ENCODE measurements at regions not wholly inside any gene's neighbourhood (a gene's known extent, or its start where the extent isn't known, plus 50 kb on each side); places are given as distances from the start of the nearest gene placed in this dataset.
A peak's percentile ranks its signal among the peaks of the same experiment; 100 is the strongest.
"Not testable (repeated sequence)": the region's sequence is repeated elsewhere in the genome, so short reads cannot be mapped to it uniquely, and the experiment has no call there.

DNA sequence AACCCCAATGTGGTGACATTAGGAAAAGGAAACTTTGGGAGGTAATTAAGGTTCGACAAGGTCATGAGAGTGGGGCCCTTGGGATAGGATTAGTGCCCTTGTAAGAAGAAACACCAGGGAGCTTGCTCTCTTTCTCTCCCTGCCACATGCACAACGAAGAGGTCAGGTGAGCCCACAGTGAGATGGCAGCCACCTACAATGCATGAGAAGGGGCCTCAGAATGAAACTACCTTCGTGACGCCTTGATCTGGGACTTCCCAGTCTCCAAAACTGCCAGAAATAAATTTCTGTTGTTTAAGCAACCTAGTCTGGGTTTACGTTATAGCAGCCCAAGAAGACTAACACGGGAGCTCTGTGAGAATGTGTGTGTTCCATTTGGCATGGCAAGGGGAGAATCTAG, 682.8 kb downstream of the PRIM2 start:
- not testable (repeated sequence) for H3K27ac Mint-ChIP-seq, H3K4me3 Mint-ChIP-seq, ATAC-seq, H3K9me3 Mint-ChIP-seq, H3K36me3 Mint-ChIP-seq, H3K27me3 Mint-ChIP-seq, H3K4me1 Mint-ChIP-seq

DNA sequence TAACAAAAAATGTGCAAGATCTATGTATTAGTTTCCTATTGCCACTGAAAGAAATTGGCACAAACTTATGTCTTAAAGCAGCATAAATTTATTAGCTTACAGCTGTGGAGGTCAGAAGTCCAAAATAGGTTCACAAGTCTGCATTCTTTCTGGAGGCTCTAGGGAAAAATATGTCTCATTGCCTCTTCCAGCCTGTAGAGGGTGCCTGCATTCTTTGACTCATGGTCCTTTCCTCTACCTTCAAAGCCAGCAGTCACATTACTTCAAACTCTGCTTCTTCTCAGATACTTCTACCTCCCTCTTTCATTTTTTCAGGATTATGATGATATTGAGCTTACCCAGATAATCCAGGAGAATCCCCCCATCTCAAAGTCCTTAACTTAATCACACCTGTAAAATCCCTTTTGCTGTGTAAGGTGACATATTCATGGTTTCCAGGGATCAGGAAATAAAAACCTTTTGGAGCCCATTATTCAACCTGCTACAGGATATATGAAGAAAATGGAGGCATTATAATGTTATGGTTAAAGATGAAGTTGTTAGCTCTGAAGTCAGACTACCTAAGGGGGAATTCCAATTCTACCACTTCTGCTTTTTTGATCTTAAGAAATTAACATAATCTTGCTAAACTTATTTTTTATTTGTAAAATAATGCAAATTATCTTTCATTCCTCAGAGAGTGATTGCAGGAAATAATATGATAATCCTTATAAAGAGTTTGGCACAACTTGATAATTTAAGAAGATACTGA, 686.2 kb downstream of the PRIM2 start:
- H3K4me1 Mint-ChIP-seq, H3K36me3 Mint-ChIP-seq, H3K9me3 Mint-ChIP-seq, H3K27me3 Mint-ChIP-seq, H3K4me3 Mint-ChIP-seq, ATAC-seq: not testable (repeated sequence)
- H3K27ac Mint-ChIP-seq = peak overlapping the region; percentile 32

DNA sequence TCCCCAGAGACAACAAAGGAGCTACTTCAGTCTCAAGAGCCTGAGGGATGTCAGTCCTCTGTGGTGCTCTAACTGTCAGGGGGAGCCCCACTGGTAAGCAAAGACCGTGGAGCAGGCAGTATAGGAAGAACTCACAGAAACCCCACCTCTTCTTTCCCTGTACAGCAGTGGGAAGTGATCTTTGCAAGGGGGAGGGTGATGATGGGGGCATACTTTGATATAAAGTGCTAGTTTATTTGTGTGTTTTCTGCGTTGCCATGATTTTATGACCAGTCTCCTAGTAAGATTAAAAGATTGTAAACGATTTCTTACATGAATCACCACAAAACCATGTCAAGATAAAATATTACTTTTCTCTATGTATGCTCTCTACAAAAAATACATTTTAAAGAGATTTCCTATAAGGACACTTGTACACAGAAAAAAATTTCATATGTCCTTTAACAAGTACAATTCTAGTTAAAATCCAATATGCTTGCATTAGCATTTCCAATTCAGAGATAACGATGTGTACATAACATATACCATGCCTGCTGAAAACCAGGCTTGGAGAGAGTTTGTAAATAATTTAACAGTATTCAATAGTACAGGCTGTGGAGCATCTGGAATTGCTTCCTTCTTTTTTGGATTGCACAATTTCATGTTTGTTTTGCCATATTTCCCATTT, 690.0 kb downstream of the PRIM2 start:
- H3K36me3 Mint-ChIP-seq, ATAC-seq, H3K27me3 Mint-ChIP-seq, H3K4me3 Mint-ChIP-seq, H3K9me3 Mint-ChIP-seq, H3K27ac Mint-ChIP-seq, H3K4me1 Mint-ChIP-seq: not testable (repeated sequence)

DNA sequence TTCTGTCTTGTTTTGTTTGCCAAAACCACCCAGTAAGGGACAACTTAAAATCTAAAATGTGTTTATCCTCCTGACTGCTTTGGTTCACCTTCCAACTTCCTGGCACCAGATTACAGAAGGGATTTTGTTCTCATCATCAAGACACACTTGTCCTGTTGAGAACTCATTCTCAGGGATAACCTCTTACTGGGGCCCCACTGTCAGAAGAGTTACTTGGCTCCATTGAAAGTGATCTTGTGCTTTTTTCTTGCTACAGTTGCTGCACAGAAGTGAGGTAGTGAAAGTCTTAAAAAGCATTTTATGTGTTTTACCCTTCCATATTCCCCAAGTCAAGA, 690.5 kb downstream of the PRIM2 start:
- H3K4me3 Mint-ChIP-seq, H3K27ac Mint-ChIP-seq, H3K4me1 Mint-ChIP-seq: not testable (repeated sequence)

DNA sequence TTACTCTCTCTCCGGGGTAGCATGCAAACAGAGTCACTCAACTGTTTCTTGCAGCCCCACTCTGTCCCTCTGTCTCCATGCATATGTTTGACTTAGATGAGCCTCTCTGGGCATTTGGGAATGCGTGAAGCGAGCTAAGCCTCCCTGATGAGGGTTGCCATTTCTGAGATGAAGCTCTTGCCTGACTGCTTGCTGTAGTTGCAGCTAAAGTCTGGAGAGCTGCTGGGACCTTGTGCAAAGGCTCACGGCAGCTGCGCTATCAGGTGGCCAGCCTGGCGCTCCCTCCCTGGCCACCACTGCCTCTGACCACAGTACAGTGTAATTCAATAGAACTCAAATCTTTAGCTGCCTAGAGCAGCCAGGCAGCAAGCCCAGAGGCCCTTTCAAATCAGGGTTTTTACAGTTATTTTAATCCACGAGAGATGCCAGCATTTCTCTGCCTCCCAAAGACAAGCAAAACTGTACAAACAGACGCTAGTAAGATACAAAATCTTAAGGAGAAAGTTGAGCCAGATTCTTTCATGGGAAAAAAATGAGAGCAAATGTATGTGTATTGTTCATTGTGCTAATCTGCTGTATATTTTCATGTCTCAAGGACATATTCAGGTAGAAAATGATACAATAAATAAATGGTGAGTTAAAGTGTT, 694.6 kb downstream of the PRIM2 start:
- H3K27ac Mint-ChIP-seq, H3K9me3 Mint-ChIP-seq, H3K36me3 Mint-ChIP-seq, H3K4me3 Mint-ChIP-seq, ATAC-seq, H3K27me3 Mint-ChIP-seq, H3K4me1 Mint-ChIP-seq: not testable (repeated sequence)

More for the DNA sequence above, 690.5 kb downstream of the PRIM2 start:
- not testable (repeated sequence) for H3K27me3 Mint-ChIP-seq, ATAC-seq, H3K36me3 Mint-ChIP-seq, H3K9me3 Mint-ChIP-seq

DNA sequence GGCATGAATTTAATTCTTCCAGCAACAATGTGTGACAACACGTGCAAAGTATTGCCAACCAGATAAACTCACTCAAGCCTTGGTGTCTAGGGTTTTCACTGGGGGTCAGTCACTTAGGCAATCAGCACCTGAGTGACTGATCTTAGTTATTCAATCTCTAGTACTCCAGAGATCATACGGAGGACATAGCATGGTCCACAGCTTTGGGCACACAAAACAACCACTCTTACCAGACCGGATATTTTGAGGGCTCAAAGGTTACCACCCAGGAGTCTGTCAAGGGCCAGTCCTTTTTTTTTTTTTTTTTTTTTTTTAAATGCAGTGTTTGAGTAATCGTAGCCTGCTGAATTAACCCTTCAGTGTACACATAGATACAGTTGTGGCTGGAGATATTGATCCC, 699.2 kb downstream of the PRIM2 start:
- not testable (repeated sequence) for H3K9me3 Mint-ChIP-seq, ATAC-seq, H3K4me1 Mint-ChIP-seq, H3K4me3 Mint-ChIP-seq, H3K36me3 Mint-ChIP-seq, H3K27me3 Mint-ChIP-seq, H3K27ac Mint-ChIP-seq

DNA sequence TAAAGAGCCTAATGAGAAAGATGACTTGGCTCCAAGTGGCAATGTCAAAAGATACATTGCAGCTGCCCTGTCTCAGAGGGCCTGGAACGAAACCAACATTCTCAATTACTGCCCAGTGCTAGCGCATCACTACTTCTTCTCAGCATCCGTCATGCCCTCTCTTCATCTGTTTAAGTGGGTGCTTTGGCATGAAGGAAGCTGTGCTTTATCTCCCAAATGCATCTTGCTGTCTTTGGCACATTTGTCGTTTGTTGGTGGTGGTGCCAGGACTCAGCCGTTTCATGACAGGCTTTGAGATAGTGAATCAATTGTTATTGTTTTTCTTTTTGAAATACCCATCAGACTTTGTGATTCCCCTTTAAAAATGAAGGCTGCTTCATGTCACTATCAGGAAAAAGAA, 710.8 kb downstream of the PRIM2 start:
- H3K4me3 Mint-ChIP-seq, H3K27me3 Mint-ChIP-seq, H3K4me1 Mint-ChIP-seq, H3K27ac Mint-ChIP-seq, H3K36me3 Mint-ChIP-seq, H3K9me3 Mint-ChIP-seq, ATAC-seq: not testable (repeated sequence)

DNA sequence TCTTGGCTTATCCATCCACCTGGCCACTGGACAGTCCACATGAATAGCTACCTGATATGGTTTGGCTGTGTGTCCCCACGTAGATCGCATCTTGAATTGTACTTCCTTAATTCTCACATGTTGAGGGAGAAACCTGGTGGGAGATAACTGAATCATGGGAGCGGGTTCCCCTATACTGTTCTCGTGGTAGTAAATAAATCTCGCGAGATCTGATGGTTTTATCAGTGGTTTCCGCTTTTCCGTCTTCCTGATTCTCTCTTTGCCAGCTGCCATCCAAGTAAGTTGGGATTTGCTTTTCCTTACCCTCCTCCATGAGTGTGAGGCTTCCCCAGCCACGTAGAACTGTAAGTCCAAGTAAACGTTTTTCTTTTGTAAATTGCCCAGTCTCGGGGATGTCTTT, 720.8 kb downstream of the PRIM2 start:
- not testable (repeated sequence) for H3K9me3 Mint-ChIP-seq, H3K4me1 Mint-ChIP-seq, H3K36me3 Mint-ChIP-seq, H3K4me3 Mint-ChIP-seq, H3K27ac Mint-ChIP-seq, ATAC-seq, H3K27me3 Mint-ChIP-seq

DNA sequence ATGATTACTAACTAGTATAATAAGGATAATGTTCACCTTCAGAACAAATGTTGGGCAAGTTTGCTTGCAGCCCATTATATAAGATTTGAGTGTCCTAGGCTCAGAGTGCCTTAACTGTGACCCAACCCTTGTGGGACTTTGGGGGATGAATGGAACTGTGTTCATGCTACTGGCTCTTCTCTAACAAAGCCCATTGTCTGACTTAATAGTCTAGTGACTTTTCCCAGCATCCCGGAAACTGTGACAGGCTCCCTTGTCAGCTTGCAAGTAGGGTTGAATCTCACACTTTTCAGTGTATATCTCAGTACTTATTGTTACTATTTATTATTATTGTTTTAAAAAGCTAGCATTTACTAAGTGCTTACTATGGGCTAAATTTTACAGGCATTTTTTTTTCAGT, 729.2 kb downstream of the PRIM2 start:
- not testable (repeated sequence) for H3K27me3 Mint-ChIP-seq, H3K36me3 Mint-ChIP-seq, H3K27ac Mint-ChIP-seq, H3K4me3 Mint-ChIP-seq, H3K4me1 Mint-ChIP-seq, ATAC-seq, H3K9me3 Mint-ChIP-seq

DNA sequence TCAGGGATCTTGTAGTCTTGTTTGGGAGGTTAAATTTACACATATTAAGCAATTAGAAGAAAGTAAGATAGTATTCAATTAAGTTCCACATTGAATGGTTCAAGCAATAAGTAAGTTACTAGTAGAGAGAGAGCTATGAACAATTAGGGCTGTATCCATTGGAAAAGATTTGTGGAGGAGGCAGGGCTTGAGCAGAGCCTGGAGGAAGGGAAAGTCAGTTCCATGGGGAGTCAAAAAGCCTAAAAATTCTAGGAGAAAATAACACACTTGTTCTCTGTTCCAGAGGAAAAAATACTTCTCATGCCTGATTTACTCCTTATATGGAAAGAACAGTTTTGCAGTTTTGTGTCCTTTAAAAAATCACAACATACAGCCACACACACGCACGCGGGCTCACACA, 730.0 kb downstream of the PRIM2 start:
- H3K36me3 Mint-ChIP-seq, H3K9me3 Mint-ChIP-seq, ATAC-seq, H3K27ac Mint-ChIP-seq, H3K27me3 Mint-ChIP-seq, H3K4me1 Mint-ChIP-seq, H3K4me3 Mint-ChIP-seq: not testable (repeated sequence)

DNA sequence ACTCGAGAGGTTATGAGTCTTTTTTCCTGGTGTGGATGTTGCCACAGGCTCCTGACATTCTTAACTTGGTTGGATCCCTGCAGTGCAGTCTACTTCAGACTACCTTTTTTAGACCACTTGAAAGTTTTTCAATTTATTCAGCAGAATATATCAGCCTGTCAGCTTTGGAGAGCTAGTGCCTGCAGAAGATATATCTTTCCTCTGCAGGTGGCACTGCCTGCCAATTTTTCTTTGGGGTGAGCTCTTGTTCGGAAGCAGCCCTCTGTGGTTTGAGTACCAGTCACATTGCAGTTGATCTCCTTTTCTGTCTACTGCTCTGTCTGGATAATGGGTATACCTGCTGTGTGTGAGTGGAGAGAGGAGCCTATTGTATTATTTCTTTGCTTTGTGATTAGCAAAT, 730.4 kb downstream of the PRIM2 start:
- ATAC-seq = peak; percentile 48
- H3K4me3 Mint-ChIP-seq, H3K27ac Mint-ChIP-seq, H3K27me3 Mint-ChIP-seq, H3K36me3 Mint-ChIP-seq, H3K4me1 Mint-ChIP-seq: not testable (repeated sequence)
- peaks cover 10% of the 10 kb centered on the region for H3K9me3 Mint-ChIP-seq

DNA sequence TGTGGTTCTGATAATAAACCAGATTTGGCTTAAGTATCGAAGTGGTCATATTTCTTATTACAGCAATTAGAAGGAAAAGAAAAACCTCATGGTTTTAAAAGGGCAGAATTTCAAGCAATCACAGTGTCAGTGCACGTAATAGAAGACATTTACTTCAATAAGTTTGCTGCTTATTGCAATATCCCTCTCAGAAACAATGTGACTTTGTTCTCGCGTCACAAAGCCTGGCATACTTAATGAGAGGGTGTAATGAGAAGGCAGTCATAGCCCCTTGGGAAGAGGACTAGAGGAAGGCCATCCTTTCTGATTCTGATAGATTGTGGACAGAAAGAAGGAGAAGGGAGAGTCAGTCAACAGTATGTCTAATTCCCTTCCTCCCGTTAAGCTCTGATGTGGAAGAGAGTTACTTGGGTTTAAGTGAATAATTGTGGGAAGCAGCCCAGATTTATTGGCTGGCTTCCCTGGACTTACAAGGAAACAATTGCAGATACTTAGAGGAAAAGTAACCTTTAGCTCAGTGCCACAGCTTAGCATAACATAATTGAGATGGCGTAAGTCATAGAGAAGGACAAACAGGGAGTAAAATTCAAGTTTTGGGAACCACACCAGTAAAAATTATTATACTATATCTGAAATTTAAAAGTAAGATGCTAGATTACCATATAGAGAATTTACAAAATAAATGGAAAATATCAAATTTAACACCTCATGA, 738.2 kb downstream of the PRIM2 start:
- not testable (repeated sequence) for H3K4me3 Mint-ChIP-seq

DNA sequence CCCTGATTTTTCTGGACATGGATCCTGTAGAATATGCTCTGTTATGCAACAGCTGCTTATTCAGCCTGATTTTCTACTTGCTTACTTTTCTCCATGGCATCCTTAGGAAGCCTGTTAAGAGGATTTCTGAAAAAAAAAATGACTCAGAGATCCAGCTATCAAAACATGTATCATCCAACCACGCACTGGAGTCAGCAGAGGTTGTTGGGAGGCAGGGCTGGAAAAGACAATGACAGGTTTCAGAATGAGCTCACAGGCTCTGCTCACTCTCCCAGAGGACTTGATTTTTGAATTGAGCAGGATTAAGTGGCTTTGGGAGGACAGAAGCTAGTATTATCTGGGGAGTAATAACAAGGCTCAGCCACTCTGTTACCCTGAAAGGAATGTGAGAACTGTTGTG, 742.3 kb downstream of the PRIM2 start:
- H3K4me1 Mint-ChIP-seq, H3K4me3 Mint-ChIP-seq, H3K9me3 Mint-ChIP-seq, ATAC-seq, H3K27ac Mint-ChIP-seq, H3K27me3 Mint-ChIP-seq, H3K36me3 Mint-ChIP-seq: not testable (repeated sequence)

More for the DNA sequence above, 738.2 kb downstream of the PRIM2 start:
- H3K9me3 Mint-ChIP-seq = peaks cover 10% of the 10 kb centered on the region
- H3K27me3 Mint-ChIP-seq, H3K4me1 Mint-ChIP-seq, ATAC-seq, H3K27ac Mint-ChIP-seq, H3K36me3 Mint-ChIP-seq: not testable (repeated sequence)

DNA sequence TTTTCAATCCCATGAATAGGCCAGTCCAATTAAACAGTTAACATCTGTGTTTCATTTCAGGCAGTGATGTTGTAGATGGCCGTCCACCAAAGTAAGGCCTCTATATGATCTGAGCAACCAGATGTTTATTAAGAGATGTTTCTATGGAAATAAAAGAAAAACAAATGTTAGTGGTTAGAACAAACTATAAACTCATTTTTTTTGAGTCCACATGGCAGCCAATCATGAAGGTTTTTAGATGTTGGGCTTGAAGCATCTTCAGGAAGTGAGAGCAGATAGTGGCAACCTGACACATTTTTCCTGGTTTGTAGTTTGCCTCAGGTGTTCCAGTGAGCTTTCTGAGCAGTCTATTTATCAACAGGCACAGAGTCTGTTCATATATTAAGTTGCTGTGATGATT, 746.1 kb downstream of the PRIM2 start:
- not testable (repeated sequence) for H3K27ac Mint-ChIP-seq, H3K4me1 Mint-ChIP-seq, H3K27me3 Mint-ChIP-seq, H3K4me3 Mint-ChIP-seq, H3K9me3 Mint-ChIP-seq, ATAC-seq, H3K36me3 Mint-ChIP-seq

DNA sequence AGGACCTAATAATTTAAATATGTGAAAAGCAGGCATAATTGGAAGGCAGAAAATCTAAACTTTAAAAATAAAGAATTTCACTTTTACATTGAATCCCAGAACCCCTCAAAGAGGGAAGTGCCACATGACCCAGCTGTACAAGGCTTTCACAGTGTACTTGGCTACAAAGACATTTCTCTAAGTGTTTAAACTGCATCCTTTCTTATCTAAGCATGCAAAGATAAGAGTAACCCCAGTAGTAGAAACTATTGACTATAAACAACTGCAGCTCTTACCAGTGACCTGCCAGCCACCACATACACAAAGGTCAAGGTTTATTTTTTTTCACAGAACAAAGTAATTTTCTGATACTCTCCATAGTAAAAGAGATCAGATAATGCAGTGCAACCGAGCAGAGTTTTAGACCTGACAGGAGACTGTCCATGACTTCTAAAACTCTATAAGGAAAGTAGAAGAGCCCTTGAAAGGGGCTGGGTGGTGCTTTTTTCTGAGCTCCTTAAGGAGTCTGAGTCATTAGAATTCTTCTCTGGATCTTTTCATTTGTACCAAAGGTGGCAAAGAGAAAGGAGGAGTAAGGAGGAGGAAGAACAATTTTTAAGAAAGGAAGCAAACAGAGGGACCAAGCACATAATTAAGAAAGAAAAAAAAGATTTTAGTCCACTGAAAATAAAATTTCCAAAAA, 750.6 kb downstream of the PRIM2 start:
- H3K4me1 Mint-ChIP-seq, H3K36me3 Mint-ChIP-seq, H3K27ac Mint-ChIP-seq, H3K27me3 Mint-ChIP-seq, H3K9me3 Mint-ChIP-seq, H3K4me3 Mint-ChIP-seq, ATAC-seq: not testable (repeated sequence)

Data from stimulated activated memory B cell treated with anti-CD40 and anti-IgM and Interleukin-4, amounts not matched to agents 10 μg/mL and 1 μg/mL and 100 μg/mL, for 72 hours (primary cell).